ENCODE measurements at regions not wholly inside any gene's neighbourhood (a gene's known extent, or its start where the extent isn't known, plus 50 kb on each side); places are given as distances from the start of the nearest gene placed in this dataset.

- TF ChIP-seq POLR2AphosphoS5 (IDR thresholded peaks at IDR 0.05; ENCODE audit: low read depth, low read length) (no peak), TAF1 (IDR thresholded peaks at IDR 0.05; ENCODE audit: borderline replicate concordance, insufficient read depth, low read length) (no peak), REST (IDR thresholded peaks at IDR 0.05; ENCODE audit: insufficient read depth in 1 of 2, low read depth in 2 of 2, low read length in 2 of 2) (no peak)
These were observed 1471.6 kb upstream of the ADGRL3 start for GRCh38 chr4:59728496-59728895.

Measured in PFSK-1 (cell line).